Erythroblast (primary cell): ENCODE measurements at regions not wholly inside any gene's neighbourhood (a gene's known extent, or its start where the extent isn't known, plus 50 kb on each side); places are given as distances from the start of the nearest gene placed in this dataset.

Experiments
- GATA1 ChIP-seq: IDR thresholded peaks from 2 replicates; pipeline ENCODE4 v1.6.1; 2011; ENCODE audit warnings: low read depth, mild to moderate bottlenecking, control low read depth, low read length, moderate library complexity
- POLR2A ChIP-seq: IDR thresholded peaks from 2 replicates; pipeline ENCODE4 v1.6.1; 2011; ENCODE audit warnings: mild to moderate bottlenecking, low read length

DNA sequence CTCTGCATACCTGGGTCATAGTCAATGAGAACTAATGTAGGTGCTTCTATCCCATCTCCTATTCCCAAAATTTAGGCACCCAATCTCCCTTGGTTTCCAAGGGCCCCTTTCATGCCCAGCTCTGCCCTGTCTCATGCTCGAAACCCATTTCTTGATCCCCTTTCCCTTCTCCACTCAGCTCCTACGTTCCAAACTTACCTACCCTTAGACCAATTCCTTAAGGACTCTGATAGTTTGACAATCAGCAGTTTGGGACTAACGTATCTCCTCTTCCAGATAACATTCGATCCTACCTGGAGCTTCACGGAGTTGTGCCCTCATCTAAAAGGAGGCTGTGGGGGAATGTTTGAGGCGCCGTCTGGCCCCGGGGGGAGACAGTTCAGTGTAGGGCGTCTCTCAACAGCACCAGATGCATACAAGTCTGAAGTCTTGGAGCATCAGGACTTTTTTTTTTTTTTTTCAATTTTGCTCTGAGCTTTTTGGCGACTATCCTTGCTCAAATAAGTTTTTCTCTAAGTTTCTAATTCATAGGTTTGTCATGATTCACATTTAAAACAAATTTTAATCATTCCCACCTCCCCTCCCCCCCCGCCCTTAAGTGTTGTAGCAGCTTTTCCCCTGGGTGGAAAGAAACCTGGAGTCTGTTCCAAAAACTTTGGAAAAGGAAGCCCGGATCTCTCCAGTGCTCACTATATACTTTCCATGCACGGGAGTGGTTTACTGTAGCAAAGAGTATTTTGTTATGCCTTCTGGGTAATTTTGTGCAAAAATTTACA, 141.2 kb upstream of the LGALSL start:
- TF ChIP-seq POLR2A = no peak
- TF ChIP-seq GATA1 = no peak
